Adrenal gland (tissue), 9 donors: ENCODE measurements at regions not wholly inside any gene's neighbourhood (a gene's known extent, or its start where the extent isn't known, plus 50 kb on each side); places are given as distances from the start of the nearest gene placed in this dataset.

Experiments used
- DNase-seq, 7 donors: peaks; one replicate each; pipeline ENCODE4 v3.0.0-alpha.2; 2019 to 2020
- H3K27ac ChIP-seq, 5 donors: fragments of 200-600 bp; sonication (generic) in 4 of 5; 1 replicate in 3 of 5; 2 replicates in 2 of 5; pipeline versions ENCODE4 v1.5.1 to v1.8.0; 2016 to 2020; ENCODE audit warnings: mild to moderate bottlenecking in 1 of 5
- H3K27me3 ChIP-seq: fragments of 200-600 bp; 2 replicates; pipeline ENCODE4 v1.8.0; 2021
- H3K36me3 ChIP-seq, 2 donors: fragments of 200-600 bp; replicated peaks in 1 of 2; 1 replicate in 1 of 2; 2 replicates in 1 of 2; pipeline versions ENCODE4 v1.5.1 to v1.8.0; 2018 to 2022
- H3K4me1 ChIP-seq, 2 donors: fragments of 200-600 bp; replicated peaks in 1 of 2; 1 replicate in 1 of 2; 2 replicates in 1 of 2; pipeline versions ENCODE4 v1.5.1 to v1.8.0; 2018 to 2021
- H3K4me3 ChIP-seq, 4 donors: fragments of 200-600 bp; sonication (generic) in 3 of 4; one replicate each; pipeline ENCODE4 v1.5.1; 2016 to 2018
- H3K9me3 ChIP-seq, 3 donors: fragments of 200-600 bp; sonication (generic) in 1 of 3; replicated peaks in 1 of 3; 1 replicate in 2 of 3; 2 replicates in 1 of 3; pipeline versions ENCODE4 v1.5.1 to v1.8.0; 2016 to 2021
- POLR2A ChIP-seq, 2 donors: fragments of 450-650 bp; IDR thresholded peaks; one replicate each; pipeline ENCODE4 v1.6.1; 2017; ENCODE audit warnings: antibody characterized with exemption in 2 of 2, mild to moderate bottlenecking in 2 of 2, moderate library complexity in 1 of 2
- whole genome bisulfite sequencing, 4 donors: extraction: QIAGEN DNeasy Blood & Tissue Kit in 2 of 4; methylation state at CpG; one replicate each; pipeline versions ENCODE4 v1.1.5 to v1.1.7; 2013 to 2017; 5-methylcytosine and 5-hydroxymethylcytosine counted together
- intact Hi-C, 2 donors: fragments of 100-400 bp; cut with DNase I; formaldehyde crosslinking; loops; one replicate each; pipeline versions ENCODE4 v1.14.1 to v1.15.0; 2022 to 2023
- TF ChIP-seq, protein P1 (sequence below), 6 experiments: fragments of 450-650 bp in 4 of 6; fragments of 200-600 bp in 2 of 6; sonication (generic) in 1 of 6; IDR thresholded peaks; 1 replicate in 5 of 6; 2 replicates in 1 of 6; pipeline versions ENCODE4 v1.5.1 to v1.8.0; 2016 to 2021; ENCODE audit warnings: antibody characterized with exemption in 6 of 6, mild to moderate bottlenecking in 2 of 6, moderate library complexity in 1 of 6
- donor health status: healthy with polysubstance abuse.
- donor health status: Bipolar disorder and iron deficiency.
- donor health status: DM: yes; HTN: yes; CAD: no.
- donor health status: DM: no; HTN: no; CAD: no.
- donor health status: DM: no; HTN: no; CAD: no.

DNA sequence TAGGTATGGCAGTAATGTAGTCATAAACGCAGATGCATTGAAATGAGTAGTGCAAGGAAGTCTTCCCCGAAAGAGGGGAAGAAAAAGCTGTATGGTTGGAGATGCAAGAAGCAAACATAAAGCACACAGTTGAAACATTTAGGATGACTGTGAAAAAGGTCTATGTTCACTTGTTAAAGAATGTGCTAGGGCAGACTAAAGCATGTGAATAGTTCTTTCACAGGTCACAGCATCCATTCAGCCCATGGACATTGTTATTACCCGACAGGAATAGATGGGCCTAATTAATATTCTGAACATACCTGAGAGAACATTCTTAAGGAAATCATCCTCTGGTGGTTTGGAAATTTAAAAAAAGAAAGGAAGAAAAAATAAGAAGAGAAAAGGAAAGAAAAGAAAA lies 595.2 kb downstream of the ZIC1 start:
- TF ChIP-seq POLR2A (IDR thresholded peaks at IDR 0.05) = no peak
- TF ChIP-seq, protein P1, sequence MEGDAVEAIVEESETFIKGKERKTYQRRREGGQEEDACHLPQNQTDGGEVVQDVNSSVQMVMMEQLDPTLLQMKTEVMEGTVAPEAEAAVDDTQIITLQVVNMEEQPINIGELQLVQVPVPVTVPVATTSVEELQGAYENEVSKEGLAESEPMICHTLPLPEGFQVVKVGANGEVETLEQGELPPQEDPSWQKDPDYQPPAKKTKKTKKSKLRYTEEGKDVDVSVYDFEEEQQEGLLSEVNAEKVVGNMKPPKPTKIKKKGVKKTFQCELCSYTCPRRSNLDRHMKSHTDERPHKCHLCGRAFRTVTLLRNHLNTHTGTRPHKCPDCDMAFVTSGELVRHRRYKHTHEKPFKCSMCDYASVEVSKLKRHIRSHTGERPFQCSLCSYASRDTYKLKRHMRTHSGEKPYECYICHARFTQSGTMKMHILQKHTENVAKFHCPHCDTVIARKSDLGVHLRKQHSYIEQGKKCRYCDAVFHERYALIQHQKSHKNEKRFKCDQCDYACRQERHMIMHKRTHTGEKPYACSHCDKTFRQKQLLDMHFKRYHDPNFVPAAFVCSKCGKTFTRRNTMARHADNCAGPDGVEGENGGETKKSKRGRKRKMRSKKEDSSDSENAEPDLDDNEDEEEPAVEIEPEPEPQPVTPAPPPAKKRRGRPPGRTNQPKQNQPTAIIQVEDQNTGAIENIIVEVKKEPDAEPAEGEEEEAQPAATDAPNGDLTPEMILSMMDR (IDR thresholded peaks at IDR 0.05) = no peak
- Histone ChIP-seq H3K36me3 (no peaks in the 10 kb centered on the region), H3K4me3 (no peak overlapping the region), H3K4me1 (no peaks in the 10 kb centered on the region), H3K27ac (no peak overlapping the region), H3K27me3 (no peaks in the 10 kb centered on the region), H3K9me3 (no peaks in the 10 kb centered on the region)
- 71 to 80% (median 76%) methylated on average over 3 of the region's 3 CpGs for WGBS, 4 donors
- DNase-seq = no peak
- intact Hi-C loops = no loop called here

DNA sequence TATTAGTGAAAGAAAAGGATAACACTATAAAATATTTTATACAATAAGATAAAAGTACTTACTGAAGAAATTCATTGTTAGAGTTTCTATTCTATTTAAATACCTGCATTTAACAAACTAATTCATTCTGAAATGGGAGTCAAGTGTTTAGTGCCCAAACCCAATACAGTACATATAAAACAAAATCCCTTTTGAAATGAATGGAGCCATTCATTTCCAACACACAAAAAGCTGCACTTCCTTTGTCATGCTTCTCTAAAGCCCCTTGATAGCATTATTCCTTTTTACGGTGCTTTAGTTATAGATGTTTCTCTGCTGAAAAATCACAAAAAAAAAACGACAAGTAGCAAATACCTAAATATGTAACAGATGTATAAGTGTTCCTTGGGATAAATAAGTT lies 596.3 kb downstream of the ZIC1 start:
- no peak overlapping the region for H3K4me3 ChIP-seq
- DNase-seq = no peak
- H3K27ac ChIP-seq = no peak overlapping the region
- TF ChIP-seq, protein P1 (IDR thresholded peaks at IDR 0.05) = no peak
- TF ChIP-seq POLR2A (IDR thresholded peaks at IDR 0.05) = no peak
- H3K27me3 ChIP-seq = no peaks in the 10 kb centered on the region
- WGBS, 4 donors = 53 to 78% (median 64%) methylated on average over 2 of the region's 2 CpGs
- H3K9me3 ChIP-seq = no peaks in the 10 kb centered on the region
- no peaks in the 10 kb centered on the region for H3K4me1 ChIP-seq
- H3K36me3 ChIP-seq = no peaks in the 10 kb centered on the region
- intact Hi-C loops = no loop called here

DNA sequence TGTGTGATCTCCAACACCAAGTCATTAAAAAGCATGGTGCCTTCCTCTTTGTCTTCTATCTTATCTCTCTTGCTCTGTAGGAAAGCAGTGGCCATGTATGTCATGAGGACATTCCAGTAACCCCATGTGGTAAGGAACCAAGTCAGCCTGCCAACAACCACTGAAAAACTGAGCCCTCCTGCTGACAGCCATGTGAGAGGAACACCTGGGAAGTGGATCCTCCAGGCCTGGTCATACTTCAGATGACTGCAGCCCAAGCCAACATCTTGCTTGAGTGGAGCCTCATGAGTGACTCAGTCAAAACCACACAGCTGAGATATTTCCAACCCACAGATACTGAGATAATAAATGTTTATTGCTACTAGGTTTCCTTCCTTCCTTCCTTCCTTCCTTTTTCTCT lies 597.3 kb downstream of the ZIC1 start:
- intact Hi-C loops = no loop called here
- no peaks in the 10 kb centered on the region for H3K4me1 ChIP-seq
- no peak for DNase-seq

DNA sequence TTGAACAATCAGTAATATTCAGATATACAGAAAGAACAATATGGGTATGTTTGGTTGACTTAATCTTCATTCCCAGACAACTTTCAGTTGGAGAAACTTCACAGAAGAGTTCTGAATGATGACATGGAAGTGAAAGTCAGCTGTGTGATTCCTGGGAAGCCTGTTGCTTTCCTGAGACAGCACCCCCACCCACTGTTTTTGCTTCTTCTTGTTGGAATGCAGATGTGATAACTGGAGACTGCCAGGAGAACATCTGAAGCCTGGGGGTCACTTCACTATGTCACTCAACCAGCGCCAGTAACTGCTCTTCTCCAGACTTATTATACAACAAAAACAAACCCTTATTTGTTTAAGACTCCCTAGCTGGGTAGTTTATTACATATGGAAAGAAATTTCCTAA lies 599.4 kb downstream of the ZIC1 start:
- Histone ChIP-seq H3K4me1 (no peaks in the 10 kb centered on the region), H3K4me3 (no peak overlapping the region), H3K9me3 (no peaks in the 10 kb centered on the region), H3K36me3 (no peaks in the 10 kb centered on the region), H3K27ac (no peak overlapping the region), H3K27me3 (no peaks in the 10 kb centered on the region)
- 32 to 62% (median 49%) methylated on average over 1 of the region's 1 CpG for WGBS, 4 donors
- intact Hi-C loops = no loop called here
- TF ChIP-seq, protein P1 (IDR thresholded peaks at IDR 0.05) = no peak
- no peak for TF ChIP-seq POLR2A (IDR thresholded peaks at IDR 0.05)
- DNase-seq = no peak

More for the DNA sequence above, 597.3 kb downstream of the ZIC1 start:
- H3K4me3 ChIP-seq = no peak overlapping the region
- H3K27ac ChIP-seq = no peak overlapping the region
- TF ChIP-seq POLR2A (IDR thresholded peaks at IDR 0.05) = no peak
- TF ChIP-seq, protein P1 (IDR thresholded peaks at IDR 0.05) = no peak
- H3K27me3 ChIP-seq = no peaks in the 10 kb centered on the region
- H3K36me3 ChIP-seq = no peaks in the 10 kb centered on the region
- H3K9me3 ChIP-seq = no peaks in the 10 kb centered on the region
